ENCODE measurements at regions not wholly inside any gene's neighbourhood (a gene's known extent, or its start where the extent isn't known, plus 50 kb on each side); places are given as distances from the start of the nearest gene placed in this dataset.

DNA sequence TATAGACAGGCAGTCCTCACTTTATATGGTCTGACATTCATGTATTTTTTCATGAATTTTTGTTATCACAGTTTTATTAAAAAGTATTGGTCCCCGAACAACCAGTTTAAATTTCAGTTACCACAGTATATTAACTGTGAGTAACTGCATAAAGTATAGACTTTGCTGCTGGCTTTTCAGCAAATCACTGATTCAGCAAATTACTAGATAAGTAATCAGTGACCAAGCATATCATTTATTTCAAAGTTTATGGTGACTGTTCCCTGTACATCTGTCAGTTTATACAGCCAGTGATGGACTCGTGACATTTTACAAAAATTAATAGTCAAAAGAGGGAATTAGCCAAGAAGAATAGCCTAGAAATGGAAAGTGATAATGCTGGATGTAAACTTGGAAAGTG, 266.7 kb upstream of the CHRM2 start:
- no peak overlapping the region for H4K8ac ChIP-seq (ENCODE audit: extremely low read depth, insufficient read depth, low read length)
- no peak overlapping the region for H3K14ac ChIP-seq (ENCODE audit: insufficient read length)
- CTCF ChIA-PET (ENCODE audit: partially characterized antibody): no interaction called here
- no peak overlapping the region for H2AFZ ChIP-seq (ENCODE audit: low read length)
- H4K5ac ChIP-seq (ENCODE audit: insufficient read length, low read depth, low read length): no peak overlapping the region
- no peak overlapping the region for H3K27ac ChIP-seq (ENCODE audit: low read depth, low read length)
- H3K18ac ChIP-seq (ENCODE audit: extremely low read depth, low read length): no peak overlapping the region
- no peaks in the 10 kb centered on the region for H3K23me2 ChIP-seq (ENCODE audit: low read depth, low read length)
- no peak overlapping the region for H2BK12ac ChIP-seq (ENCODE audit: low read depth, low read length)
- no peaks in the 10 kb centered on the region for H3K79me1 ChIP-seq (ENCODE audit: low read depth, low read length)
- no peaks in the 10 kb centered on the region for H3K79me2 ChIP-seq (ENCODE audit: control insufficient read depth in 1 of 2, insufficient read depth in 2 of 2, low read length in 2 of 2)
- no peaks in the 10 kb centered on the region for H3K36me3 ChIP-seq (ENCODE audit: control insufficient read depth in 2 of 4, insufficient read depth in 4 of 4, low read length in 3 of 4)
- no peaks in the 10 kb centered on the region; a peak in 1 of 4 replicates for H3K9me3 ChIP-seq (ENCODE audit: insufficient read depth in 2 of 2, low read depth in 1 of 2, low read length in 1 of 2)
- H3K4me2 ChIP-seq (ENCODE audit: insufficient read depth in 1 of 2, low read depth in 2 of 2, low read length in 2 of 2): no peak overlapping the region
- H2BK5ac ChIP-seq (ENCODE audit: low read depth, low read length): no peak overlapping the region
- no peak for FAIRE-seq
- no peak overlapping the region for H3K4me3 ChIP-seq (ENCODE audit: extremely low read depth in 1 of 4, insufficient read depth in 2 of 4, low read depth in 3 of 4, low read length in 4 of 4)
- DNase-seq (ENCODE audit: low read depth in 1 of 2, low spot score in 2 of 2): no peak
- no peaks in the 10 kb centered on the region for H3K27me3 ChIP-seq (replicated peaks in 1 of 4; ENCODE audit: control insufficient read depth in 3 of 4, extremely low read depth in 1 of 4, insufficient read depth in 3 of 4, low read length in 3 of 4)
- no peak overlapping the region for H4K91ac ChIP-seq (replicated peaks; ENCODE audit: insufficient read length, low read length)
- H2BK20ac ChIP-seq (ENCODE audit: low read length): no peak overlapping the region
- POLR2A ChIA-PET (ENCODE audit: partially characterized antibody): no interaction called here
- H2AK5ac ChIP-seq (ENCODE audit: low read depth, low read length): no peak overlapping the region
- H3K56ac ChIP-seq (replicated peaks; ENCODE audit: insufficient read length, low read depth, low read length): no peak overlapping the region
- no peak overlapping the region for H3K4ac ChIP-seq (replicated peaks; ENCODE audit: insufficient read length, low read depth, low read length)
- no peaks in the 10 kb centered on the region for H3K4me1 ChIP-seq (replicated peaks in 1 of 4; ENCODE audit: control insufficient read depth in 3 of 4, insufficient read depth in 4 of 4, low read length in 3 of 4)
- no peak overlapping the region for H3K23ac ChIP-seq (ENCODE audit: insufficient read length)
- H2BK120ac ChIP-seq (replicated peaks; ENCODE audit: low read depth, low read length): no peak overlapping the region
- 95% methylated on average over 2 of the region's 2 CpGs; no CpG with 5 or more reads in 1 of the 2 experiments for WGBS, 2 experiments (ENCODE audit: extremely low coverage in 1 of 2, insufficient coverage in 1 of 2, insufficient read length in 1 of 2, insufficient replicate concordance in 2 of 2, low coverage in 1 of 2, low lambda C conversion rate in 2 of 2, missing lambda C conversion rate in 1 of 2)
- H4K20me1 ChIP-seq (replicated peaks in 1 of 2; ENCODE audit: control insufficient read depth in 1 of 2, insufficient read depth in 2 of 2, low read length in 2 of 2): no peaks in the 10 kb centered on the region
- H3K9ac ChIP-seq (replicated peaks in 1 of 4; ENCODE audit: extremely low read depth in 1 of 4, low read depth in 3 of 4, low read length in 3 of 4): no peak overlapping the region
- no peak overlapping the region for H2BK15ac ChIP-seq (ENCODE audit: low read length)
- TF ChIP-seq MAFK (IDR thresholded peaks at IDR 0.05; ENCODE audit: low read depth, low read length) (peak; percentile 44; the same call in 1 of the 2 replicates), RAD21 (IDR thresholded peaks at IDR 0.05 in 1 of 2, conservative IDR thresholded peaks at IDR 0.05 in 1 of 2; ENCODE audit: low read depth in 2 of 2, low read length in 2 of 2) (no peak)
